ENCODE measurements at regions not wholly inside any gene's neighbourhood (a gene's known extent, or its start where the extent isn't known, plus 50 kb on each side); places are given as distances from the start of the nearest gene placed in this dataset.

DNA sequence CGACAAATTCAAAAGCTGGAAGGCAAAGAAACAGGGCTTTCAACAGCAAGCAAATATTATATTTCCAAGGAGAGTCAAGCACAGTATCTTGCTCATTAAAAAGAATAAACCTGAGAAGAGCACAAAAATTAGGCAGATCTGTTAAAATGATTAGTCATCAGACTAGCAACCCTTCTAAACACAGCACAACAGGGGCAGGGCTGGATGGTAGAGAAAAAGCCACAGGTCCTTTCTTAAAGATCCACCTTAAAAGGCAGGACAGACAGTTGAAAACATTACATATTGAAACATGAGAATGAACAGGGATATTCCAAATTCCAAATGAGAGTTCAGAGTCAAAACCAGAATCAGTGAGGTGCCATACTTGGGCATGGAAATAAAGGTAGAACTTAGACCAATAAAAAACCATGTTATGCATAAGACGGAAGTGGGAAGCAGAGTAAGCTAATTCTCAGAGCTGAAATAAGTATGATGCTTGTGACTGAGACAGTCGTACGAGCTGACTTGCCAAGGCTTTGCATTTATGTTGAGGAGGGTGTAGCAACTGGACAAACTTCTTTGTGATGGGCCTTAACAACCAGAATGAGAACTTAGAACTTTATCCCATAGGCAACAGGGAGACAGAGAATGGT lies 126.9 kb upstream of the FAM9B start:
- TF ChIP-seq EZH2phosphoT487 (conservative IDR thresholded peaks at IDR 0.05; ENCODE audit: low read length): no peak
- TF ChIP-seq, protein P1, sequence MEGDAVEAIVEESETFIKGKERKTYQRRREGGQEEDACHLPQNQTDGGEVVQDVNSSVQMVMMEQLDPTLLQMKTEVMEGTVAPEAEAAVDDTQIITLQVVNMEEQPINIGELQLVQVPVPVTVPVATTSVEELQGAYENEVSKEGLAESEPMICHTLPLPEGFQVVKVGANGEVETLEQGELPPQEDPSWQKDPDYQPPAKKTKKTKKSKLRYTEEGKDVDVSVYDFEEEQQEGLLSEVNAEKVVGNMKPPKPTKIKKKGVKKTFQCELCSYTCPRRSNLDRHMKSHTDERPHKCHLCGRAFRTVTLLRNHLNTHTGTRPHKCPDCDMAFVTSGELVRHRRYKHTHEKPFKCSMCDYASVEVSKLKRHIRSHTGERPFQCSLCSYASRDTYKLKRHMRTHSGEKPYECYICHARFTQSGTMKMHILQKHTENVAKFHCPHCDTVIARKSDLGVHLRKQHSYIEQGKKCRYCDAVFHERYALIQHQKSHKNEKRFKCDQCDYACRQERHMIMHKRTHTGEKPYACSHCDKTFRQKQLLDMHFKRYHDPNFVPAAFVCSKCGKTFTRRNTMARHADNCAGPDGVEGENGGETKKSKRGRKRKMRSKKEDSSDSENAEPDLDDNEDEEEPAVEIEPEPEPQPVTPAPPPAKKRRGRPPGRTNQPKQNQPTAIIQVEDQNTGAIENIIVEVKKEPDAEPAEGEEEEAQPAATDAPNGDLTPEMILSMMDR (IDR thresholded peaks at IDR 0.05; ENCODE audit: insufficient read depth, low read length, poor library complexity, severe bottlenecking): no peak
- H3K4me3 ChIP-seq (ENCODE audit: insufficient read depth, low read length, poor library complexity, severe bottlenecking): no peak overlapping the region
- no peaks in the 10 kb centered on the region for H3K27me3 ChIP-seq (ENCODE audit: low read length)
- peaks cover 26% of the 10 kb centered on the region for H3F3A ChIP-seq (ENCODE audit: insufficient read depth)
- no peak overlapping the region for H3K27ac ChIP-seq (ENCODE audit: low read depth, low read length)
- no peaks in the 10 kb centered on the region for H3K79me2 ChIP-seq (ENCODE audit: insufficient read depth, low read length)
- no peak overlapping the region for H2AFZ ChIP-seq (ENCODE audit: low read depth, low read length, severe bottlenecking)
- H3K9me3 ChIP-seq (ENCODE audit: insufficient read depth, low read length): no peaks in the 10 kb centered on the region
- H3K9ac ChIP-seq (ENCODE audit: low read length): no peak overlapping the region
- H4K20me1 ChIP-seq (ENCODE audit: low read depth, low read length): no peaks in the 10 kb centered on the region
- H3K9me2 ChIP-seq (replicated peaks; ENCODE audit: insufficient read depth, low read length): no peaks in the 10 kb centered on the region
- H3K4me2 ChIP-seq (ENCODE audit: low read depth, low read length, poor library complexity, severe bottlenecking): no peak overlapping the region
- no peaks in the 10 kb centered on the region for H3K36me3 ChIP-seq (ENCODE audit: low read length)

DNA sequence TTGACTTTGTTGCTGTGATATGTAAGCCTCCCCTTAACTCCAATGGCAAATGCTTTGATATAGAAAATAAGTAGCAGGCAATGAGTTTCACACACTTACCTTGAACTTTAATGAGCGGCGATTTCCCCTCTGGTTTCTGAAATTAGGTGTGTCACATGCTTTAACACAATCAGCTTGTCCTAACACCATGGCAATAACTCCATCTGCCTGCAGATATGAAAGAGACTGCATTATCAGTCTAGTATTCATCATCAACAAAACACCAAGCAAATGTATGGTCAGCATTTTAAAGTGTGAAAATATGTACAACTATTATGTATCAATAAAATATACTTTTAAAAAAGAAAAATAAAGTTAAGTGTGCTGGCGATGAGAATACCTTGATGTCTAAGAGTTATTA lies 128.8 kb upstream of the FAM9B start:
- no peak overlapping the region for H2AFZ ChIP-seq (ENCODE audit: low read depth, low read length, severe bottlenecking)
- no peak overlapping the region for H3K9ac ChIP-seq (ENCODE audit: low read length)
- peaks cover 31% of the 10 kb centered on the region for H3F3A ChIP-seq (ENCODE audit: insufficient read depth)
- H3K27me3 ChIP-seq (ENCODE audit: low read length): no peaks in the 10 kb centered on the region
- H3K27ac ChIP-seq (ENCODE audit: low read depth, low read length): peak overlapping the region; percentile 98; the same call in 1 of the 2 replicates
- no peaks in the 10 kb centered on the region for H3K79me2 ChIP-seq (ENCODE audit: insufficient read depth, low read length)
- H3K9me3 ChIP-seq (ENCODE audit: insufficient read depth, low read length): peaks cover 4% of the 10 kb centered on the region; the same call in 1 of the 2 replicates
- no peaks in the 10 kb centered on the region for H3K36me3 ChIP-seq (ENCODE audit: low read length)
- peak overlapping the region; percentile 80 for H3K4me2 ChIP-seq (ENCODE audit: low read depth, low read length, poor library complexity, severe bottlenecking)
- no peaks in the 10 kb centered on the region for H3K9me2 ChIP-seq (replicated peaks; ENCODE audit: insufficient read depth, low read length)
- H3K4me3 ChIP-seq (ENCODE audit: insufficient read depth, low read length, poor library complexity, severe bottlenecking): no peak overlapping the region
- TF ChIP-seq, protein P1 (IDR thresholded peaks at IDR 0.05; ENCODE audit: insufficient read depth, low read length, poor library complexity, severe bottlenecking): no peak
- no peak for TF ChIP-seq EZH2phosphoT487 (conservative IDR thresholded peaks at IDR 0.05; ENCODE audit: low read length)
- no peaks in the 10 kb centered on the region for H4K20me1 ChIP-seq (ENCODE audit: low read depth, low read length)

DNA sequence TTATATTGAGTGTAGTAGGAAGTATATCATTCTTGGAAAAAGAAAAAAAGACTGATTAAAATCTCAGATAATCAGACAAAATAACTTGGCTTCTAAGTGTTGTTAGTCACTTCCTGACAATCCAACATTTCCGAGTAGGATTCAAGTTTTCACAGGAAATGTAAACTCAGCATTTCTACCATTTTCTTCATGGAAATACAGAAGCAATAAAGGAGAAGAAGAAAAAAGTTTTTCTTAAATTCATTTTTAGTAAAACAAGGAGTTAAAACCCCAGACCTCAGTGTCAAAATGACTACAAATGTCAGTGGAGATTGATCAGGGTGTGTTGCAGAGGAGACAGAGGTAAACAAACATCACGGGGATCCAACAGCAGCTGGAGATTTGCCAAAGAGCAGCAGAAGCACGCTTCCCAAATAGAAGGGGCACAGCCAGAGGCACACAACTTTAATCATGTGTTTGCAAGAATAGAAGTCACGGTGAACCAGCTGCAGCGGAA lies 129.3 kb upstream of the FAM9B start:
- 0 out of 2 replicates have a peak overlapping the region, but pooled peaks have one; percentile 0 for H3K9ac ChIP-seq (ENCODE audit: low read length)

More for the DNA sequence above, 129.3 kb upstream of the FAM9B start:
- H3K27me3 ChIP-seq (ENCODE audit: low read length): no peaks in the 10 kb centered on the region
- H3K4me2 ChIP-seq (ENCODE audit: low read depth, low read length, poor library complexity, severe bottlenecking): peak overlapping the region; percentile 80
- H4K20me1 ChIP-seq (ENCODE audit: low read depth, low read length): no peaks in the 10 kb centered on the region
- H3K27ac ChIP-seq (ENCODE audit: low read depth, low read length): peak overlapping the region; percentile 98
- no peak for TF ChIP-seq EZH2phosphoT487 (conservative IDR thresholded peaks at IDR 0.05; ENCODE audit: low read length)
- TF ChIP-seq, protein P1 (IDR thresholded peaks at IDR 0.05; ENCODE audit: insufficient read depth, low read length, poor library complexity, severe bottlenecking): no peak
- peak overlapping the region; percentile 19 for H2AFZ ChIP-seq (ENCODE audit: low read depth, low read length, severe bottlenecking)
- H3K4me3 ChIP-seq (ENCODE audit: insufficient read depth, low read length, poor library complexity, severe bottlenecking): no peak overlapping the region
- no peaks in the 10 kb centered on the region for H3K79me2 ChIP-seq (ENCODE audit: insufficient read depth, low read length)
- peaks cover 31% of the 10 kb centered on the region for H3F3A ChIP-seq (ENCODE audit: insufficient read depth)
- H3K36me3 ChIP-seq (ENCODE audit: low read length): no peaks in the 10 kb centered on the region
- H3K9me3 ChIP-seq (ENCODE audit: insufficient read depth, low read length): peaks cover 5% of the 10 kb centered on the region; the same call in 1 of the 2 replicates
- H3K9me2 ChIP-seq (replicated peaks; ENCODE audit: insufficient read depth, low read length): no peaks in the 10 kb centered on the region

Data from SU-DHL-6 (cell line).